ENCODE measurements at regions not wholly inside any gene's neighbourhood (a gene's known extent, or its start where the extent isn't known, plus 50 kb on each side); places are given as distances from the start of the nearest gene placed in this dataset.

GRCh38 chr12:59484575-59484974, 111.3 kb upstream of the SLC16A7 start:
- TF ChIP-seq POLR2A (IDR thresholded peaks at IDR 0.05; ENCODE audit: borderline replicate concordance, extremely low read depth, insufficient read depth, insufficient read length) (no peak), CTCF (IDR thresholded peaks at IDR 0.05 in 2 of 3, conservative IDR thresholded peaks at IDR 0.05 in 1 of 3; ENCODE audit: borderline replicate concordance in 1 of 3, insufficient read depth in 1 of 3, low read depth in 2 of 3, low read length in 2 of 3) (no peak), EZH2 (IDR thresholded peaks at IDR 0.05) (no peak), YY1 (IDR thresholded peaks at IDR 0.05; ENCODE audit: extremely low read depth, insufficient replicate concordance, low read depth, low read length) (no peak), POLR2AphosphoS5 (IDR thresholded peaks at IDR 0.05; ENCODE audit: low read depth, low read length) (no peak), REST (IDR thresholded peaks at IDR 0.05; ENCODE audit: low read depth) (no peak), ZFX (IDR thresholded peaks at IDR 0.05) (no peak)
